GM12892 (cell line): ENCODE measurements at regions not wholly inside any gene's neighbourhood (a gene's known extent, or its start where the extent isn't known, plus 50 kb on each side); places are given as distances from the start of the nearest gene placed in this dataset.

Source experiments
- POLR2A ChIP-seq: IDR thresholded peaks from 2 replicates; pipeline ENCODE4 v1.6.1; 2011; ENCODE audit warnings: low read depth, low read length, control low read depth
- POLR2AphosphoS5 ChIP-seq: IDR thresholded peaks from 2 replicates; pipeline ENCODE4 v1.6.1; 2011; ENCODE audit warnings: low read depth, low read length, control low read depth
- TAF1 ChIP-seq: IDR thresholded peaks from 2 replicates; pipeline ENCODE4 v1.6.1; 2011; ENCODE audit warnings: low read depth, mild to moderate bottlenecking, control low read depth, low read length, borderline replicate concordance

DNA sequence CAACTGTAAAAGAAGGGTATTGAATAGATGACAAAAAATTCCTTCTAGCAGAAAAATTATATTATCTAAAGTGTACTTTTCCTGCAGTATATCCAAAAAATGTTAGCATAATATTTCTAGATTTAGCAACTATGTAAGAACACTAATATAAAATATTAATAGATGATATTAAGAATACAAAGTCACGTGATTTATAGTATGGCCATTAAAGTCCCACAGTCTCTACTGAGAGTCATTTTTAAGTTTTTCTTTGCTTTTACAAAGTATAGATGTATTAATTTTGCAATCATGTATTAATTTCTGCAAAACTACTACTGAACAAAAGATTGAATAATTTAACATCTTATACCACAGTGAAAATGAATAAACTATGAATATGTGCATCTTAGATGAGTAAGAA lies 94.9 kb downstream of the ZWINT start:
- no peak for TF ChIP-seq POLR2AphosphoS5
- TF ChIP-seq TAF1, result no peak
- TF ChIP-seq POLR2A, result no peak
